IPS-18c (cell line): ENCODE measurements at regions not wholly inside any gene's neighbourhood (a gene's known extent, or its start where the extent isn't known, plus 50 kb on each side); places are given as distances from the start of the nearest gene placed in this dataset.

Source experiments
- H3K4me3 ChIP-seq: 2 replicates; pipeline ENCODE4 v1.7.0; 2013; ENCODE audit warnings: low read depth, mild to moderate bottlenecking, low read length, moderate library complexity; ENCODE audit not compliant: insufficient read depth
- H3K9me3 ChIP-seq: one replicate; pipeline ENCODE4 v1.6.1; 2013; ENCODE audit warnings: mild to moderate bottlenecking, low read length, moderate library complexity; ENCODE audit not compliant: control insufficient read depth, insufficient read depth

DNA sequence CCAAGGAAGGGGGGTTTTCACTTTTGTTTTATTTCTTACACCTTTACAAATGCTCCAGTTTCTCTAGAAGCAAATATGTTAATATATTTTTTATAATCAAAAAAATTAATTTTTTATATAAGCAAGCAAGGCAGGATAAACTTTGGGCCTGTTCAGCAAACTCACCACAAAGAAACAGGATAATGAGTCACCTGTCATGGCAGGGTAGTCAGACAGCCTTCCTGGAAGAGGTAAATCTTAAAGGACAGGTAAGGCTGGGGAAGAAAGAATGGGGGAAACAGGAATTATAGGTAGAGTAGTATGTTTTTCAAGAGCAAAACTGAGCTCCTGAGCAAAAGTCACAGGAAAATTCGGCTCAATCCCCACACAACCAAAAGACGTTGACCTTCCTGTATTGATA is 186.3 kb upstream of the SOX9 start:
- no peak overlapping the region for H3K4me3 ChIP-seq
- no peaks in the 10 kb centered on the region for H3K9me3 ChIP-seq

- H3K9me3 ChIP-seq, result no peaks in the 10 kb centered on the region
- no peak overlapping the region for H3K4me3 ChIP-seq
Observed at GRCh38 chr17:71935341-71935740, 185.5 kb upstream of the SOX9 start.

GRCh38 chr17:71936977-71937376 is 183.8 kb upstream of the SOX9 start:
- no peaks in the 10 kb centered on the region for H3K9me3 ChIP-seq

DNA sequence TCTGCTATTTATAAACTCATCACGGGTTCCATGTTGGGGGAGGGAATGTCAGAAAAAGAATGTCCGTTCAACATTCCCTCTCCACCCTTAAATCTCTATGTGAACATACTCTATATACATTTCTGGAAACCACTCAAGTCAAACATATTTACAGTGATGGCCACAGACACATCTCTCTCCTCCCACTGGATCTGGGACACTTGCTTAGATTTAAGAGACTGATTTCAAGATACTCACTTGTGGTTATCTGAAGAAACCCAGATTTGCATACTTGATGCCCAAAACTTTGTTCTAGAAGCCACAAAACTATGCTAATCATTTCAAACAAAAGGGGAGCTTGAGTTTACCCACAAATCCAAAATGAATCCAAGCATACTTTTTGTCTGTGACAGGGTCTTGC is 182.9 kb upstream of the SOX9 start:
- Histone ChIP-seq H3K4me3 (no peak overlapping the region), H3K9me3 (no peaks in the 10 kb centered on the region)

More at GRCh38 chr17:71936977-71937376, 183.8 kb upstream of the SOX9 start:
- H3K4me3 ChIP-seq, result no peak overlapping the region

- Histone ChIP-seq H3K4me3 (no peak overlapping the region), H3K9me3 (no peaks in the 10 kb centered on the region)
Observed at GRCh38 chr17:71938340-71939010, 182.3 kb upstream of the SOX9 start.

- H3K9me3 ChIP-seq, result no peaks in the 10 kb centered on the region
- H3K4me3 ChIP-seq, result no peak overlapping the region
Observed at GRCh38 chr17:71941920-71942319, 178.9 kb upstream of the SOX9 start.

DNA sequence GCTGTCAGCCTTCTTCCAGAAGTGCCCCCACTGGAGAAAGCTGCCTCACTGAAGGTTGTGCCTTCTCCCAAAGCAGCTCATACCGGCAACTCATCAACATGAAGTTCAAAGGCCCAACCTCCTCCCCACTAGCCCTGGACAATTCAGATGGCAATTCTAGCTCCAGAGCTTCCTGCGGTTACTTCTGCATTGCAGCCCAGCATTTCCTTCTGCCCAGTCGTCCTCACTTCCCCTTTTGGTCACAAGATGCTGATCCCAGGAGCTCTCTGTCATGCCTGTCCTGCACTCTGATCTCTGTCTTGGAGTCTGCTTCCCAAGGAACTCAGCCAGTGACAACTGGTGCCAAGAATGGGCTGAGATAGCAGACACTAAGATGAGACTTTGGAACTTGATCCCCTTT is 178.2 kb upstream of the SOX9 start:
- no peak overlapping the region for H3K4me3 ChIP-seq
- no peaks in the 10 kb centered on the region for H3K9me3 ChIP-seq

GRCh38 chr17:71948703-71949422 is 172.0 kb upstream of the SOX9 start:
- H3K4me3 ChIP-seq, result no peak overlapping the region
- no peaks in the 10 kb centered on the region for H3K9me3 ChIP-seq

DNA sequence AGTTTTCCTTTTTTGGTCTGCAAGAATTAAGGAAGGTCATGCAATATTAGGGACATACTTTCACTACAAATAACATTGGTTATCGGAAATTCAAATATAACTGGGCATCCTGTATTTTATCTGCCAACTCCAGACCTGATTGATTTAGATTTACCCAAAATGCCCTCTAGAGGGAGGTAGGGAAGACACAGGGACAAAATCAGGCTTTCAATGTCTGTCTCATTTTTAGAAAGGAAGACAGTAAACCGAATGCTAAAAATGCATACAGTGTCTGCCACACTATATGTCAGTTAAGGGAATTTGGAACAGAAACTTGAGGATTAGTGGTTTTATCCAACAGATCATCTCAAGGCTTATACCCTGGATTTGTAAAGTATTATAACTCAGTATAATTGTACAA is 161.7 kb upstream of the SOX9 start:
- H3K9me3 ChIP-seq, result no peaks in the 10 kb centered on the region

DNA sequence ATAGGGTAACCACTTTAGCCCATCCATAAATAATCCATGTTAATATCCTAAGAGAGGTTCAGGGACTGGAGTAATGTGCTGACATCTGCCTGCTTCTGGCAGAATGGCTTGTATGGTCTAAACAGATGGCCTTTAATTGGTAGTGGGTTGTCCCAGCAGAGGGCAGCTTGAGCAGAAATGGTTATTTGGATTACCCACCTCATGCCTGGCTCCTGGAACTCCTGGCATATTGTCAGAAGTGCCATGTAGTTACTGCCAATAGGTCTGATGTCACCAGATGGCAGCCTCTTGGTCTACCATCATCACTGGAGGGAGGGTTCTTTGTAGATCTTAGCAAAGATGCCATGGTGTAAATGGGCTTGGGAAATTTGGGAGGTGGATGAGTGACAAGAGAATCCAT is 157.5 kb upstream of the SOX9 start:
- H3K9me3 ChIP-seq, result no peaks in the 10 kb centered on the region
- H3K4me3 ChIP-seq, result no peak overlapping the region

More for the DNA sequence above, 161.7 kb upstream of the SOX9 start:
- no peak overlapping the region for H3K4me3 ChIP-seq

DNA sequence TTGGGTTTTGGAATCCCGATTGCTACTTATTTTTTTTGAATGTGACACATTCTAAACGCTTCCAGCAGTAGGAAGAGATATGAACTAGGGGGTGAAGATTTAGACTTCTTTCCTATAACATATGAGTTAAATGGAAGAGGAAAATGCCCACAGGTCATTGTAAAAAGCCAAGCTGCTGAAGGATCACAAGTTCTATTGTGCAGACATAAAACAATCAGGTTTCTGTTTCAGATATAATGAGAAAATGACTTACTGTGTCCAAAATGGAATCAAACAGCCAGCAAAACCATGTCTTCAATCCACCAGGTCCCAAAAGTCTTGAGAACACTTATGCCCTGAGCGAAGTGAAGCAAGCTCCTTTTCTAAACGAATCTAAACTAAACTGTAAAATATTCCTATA is 157.0 kb upstream of the SOX9 start:
- H3K4me3 ChIP-seq, result no peak overlapping the region
- H3K9me3 ChIP-seq, result no peaks in the 10 kb centered on the region

DNA sequence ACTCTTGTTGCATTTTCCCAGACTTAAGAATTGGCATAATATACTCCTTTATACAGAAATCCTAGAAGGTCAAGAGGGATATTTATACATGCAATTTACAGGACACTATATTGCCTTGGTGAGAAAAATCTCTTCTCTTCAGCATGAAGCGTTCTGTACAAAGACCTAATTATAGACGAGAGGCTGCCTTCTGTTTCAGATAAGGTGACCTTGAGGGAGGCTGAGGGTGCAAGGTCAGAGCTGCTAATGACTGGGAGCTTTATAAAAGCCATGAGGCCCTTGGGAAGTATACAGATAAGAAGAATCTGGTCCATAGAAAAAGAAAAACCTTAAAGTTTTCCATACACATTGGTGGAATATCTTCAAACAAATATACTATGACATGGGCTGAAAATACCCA is 156.3 kb upstream of the SOX9 start:
- no peaks in the 10 kb centered on the region for H3K9me3 ChIP-seq
- H3K4me3 ChIP-seq, result no peak overlapping the region

- Histone ChIP-seq H3K9me3 (no peaks in the 10 kb centered on the region), H3K4me3 (no peak overlapping the region)
Observed at GRCh38 chr17:71966055-71966454, 154.8 kb upstream of the SOX9 start.

GRCh38 chr17:71966459-71967313 is 154.1 kb upstream of the SOX9 start:
- Histone ChIP-seq H3K9me3 (no peaks in the 10 kb centered on the region), H3K4me3 (no peak overlapping the region)

- no peaks in the 10 kb centered on the region for H3K9me3 ChIP-seq
- no peak overlapping the region for H3K4me3 ChIP-seq
Observed at GRCh38 chr17:71969500-71969899, 151.3 kb upstream of the SOX9 start.

GRCh38 chr17:71970312-71970711 is 150.5 kb upstream of the SOX9 start:
- H3K9me3 ChIP-seq, result no peaks in the 10 kb centered on the region
- no peak overlapping the region for H3K4me3 ChIP-seq

- no peak overlapping the region for H3K4me3 ChIP-seq
- no peaks in the 10 kb centered on the region for H3K9me3 ChIP-seq
Observed at GRCh38 chr17:71974051-71974450, 146.8 kb upstream of the SOX9 start.

GRCh38 chr17:71975331-71975801 is 145.5 kb upstream of the SOX9 start:
- no peaks in the 10 kb centered on the region for H3K9me3 ChIP-seq
- no peak overlapping the region for H3K4me3 ChIP-seq
